HG02943 (cell line): ENCODE measurements at regions not wholly inside any gene's neighbourhood (a gene's known extent, or its start where the extent isn't known, plus 50 kb on each side); places are given as distances from the start of the nearest gene placed in this dataset.

ENCODE experiments used
- ATAC-seq: cut with Tn5 transposase; IDR thresholded peaks from one replicate; pipeline ENCODE4 v1.9.1; 2021; ENCODE audit warnings: mild to moderate bottlenecking, low read depth, moderate library complexity; ENCODE audit not compliant: unreplicated experiment

DNA sequence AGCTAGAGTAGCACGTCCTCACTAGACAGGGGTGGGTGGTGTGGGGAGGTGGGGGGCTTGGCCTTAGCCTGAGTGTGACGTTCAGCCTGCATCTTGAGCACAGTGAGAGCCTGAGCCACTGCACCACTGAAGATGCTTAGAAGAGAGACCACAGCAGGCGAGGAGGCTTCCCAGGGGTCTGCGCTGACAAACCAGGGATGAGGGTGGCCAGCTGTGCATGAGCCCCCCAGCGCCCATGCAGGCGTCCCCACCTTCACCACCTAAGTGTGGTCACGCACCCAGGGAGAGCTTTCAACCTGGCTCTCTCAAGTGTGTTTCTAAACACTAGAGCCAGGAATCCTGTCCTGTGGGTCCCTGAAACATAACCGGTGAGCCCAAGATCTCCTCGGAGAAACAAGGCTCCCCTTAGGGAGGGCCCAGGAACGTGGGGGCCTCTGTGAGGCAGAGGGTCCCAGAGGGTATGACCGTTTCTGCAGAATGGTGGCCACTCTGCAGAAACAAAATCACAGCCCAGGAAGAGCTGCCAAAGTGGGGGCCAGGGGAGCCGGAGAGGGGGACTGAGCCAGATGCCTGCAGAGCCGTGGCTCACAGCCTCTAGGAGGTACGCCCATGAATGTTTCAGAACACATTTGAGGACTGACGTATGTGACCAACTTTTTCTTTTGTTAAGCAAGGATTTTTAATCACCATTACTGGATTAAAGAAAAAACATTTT is 85.2 kb upstream of the INSIG1 start:
- no peak for ATAC-seq

DNA sequence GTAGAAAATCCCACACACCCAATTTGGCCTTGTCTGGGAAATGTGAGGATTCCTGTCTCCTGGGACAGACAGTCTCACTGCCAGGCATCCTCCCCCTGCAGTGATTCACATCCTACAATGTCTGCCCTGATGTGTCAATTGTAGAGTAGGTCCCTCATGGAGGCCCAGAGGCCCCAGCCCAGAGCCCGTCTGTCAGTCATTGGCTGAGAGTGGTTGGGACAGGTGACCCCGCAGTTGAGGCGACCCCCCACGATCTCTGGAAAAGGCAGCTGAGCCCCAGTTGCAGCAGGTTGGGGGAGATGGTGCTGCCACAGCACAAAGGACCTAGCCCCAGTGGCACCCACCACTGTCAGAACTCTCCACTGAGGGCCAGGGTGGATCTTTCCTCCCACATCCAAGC is 84.3 kb upstream of the INSIG1 start:
- no peak for ATAC-seq

DNA sequence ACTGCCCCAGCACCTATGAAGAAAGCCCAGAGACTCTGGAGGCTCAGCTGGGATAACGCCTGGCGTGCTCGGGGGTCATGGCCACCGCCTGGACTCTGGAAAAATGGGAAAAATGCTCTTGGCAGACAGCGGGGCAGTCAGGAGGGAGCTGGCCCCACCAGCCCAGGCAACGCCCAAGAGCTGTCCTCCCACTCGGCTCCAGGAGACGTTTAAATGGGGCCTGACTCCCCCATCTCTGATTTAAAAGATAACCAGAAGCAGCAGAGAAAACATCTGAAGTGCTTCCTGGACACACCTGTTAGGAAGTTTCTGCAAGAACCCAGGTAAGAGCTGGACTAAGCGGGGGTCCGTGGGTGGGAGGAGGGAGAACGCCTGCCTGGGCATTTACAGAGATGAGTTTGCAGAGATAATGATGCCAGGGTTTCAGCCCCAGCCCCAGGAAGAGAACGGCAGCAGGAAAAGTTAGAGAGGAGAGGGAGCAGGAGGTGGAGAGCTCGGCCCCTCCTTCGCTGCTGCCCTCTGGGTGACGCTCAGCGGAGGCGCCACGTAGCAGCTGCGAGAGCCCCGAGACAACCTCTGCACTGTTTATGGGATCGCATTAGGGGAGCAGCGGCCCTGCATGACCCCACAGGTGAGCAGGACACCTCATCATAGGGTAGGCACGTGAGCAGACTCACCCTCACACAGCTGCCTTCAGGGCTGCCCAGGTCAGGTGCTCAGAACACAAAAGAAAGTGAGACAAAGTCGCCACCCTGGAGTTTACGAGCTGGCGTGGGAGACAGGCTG is 83.5 kb upstream of the INSIG1 start:
- ATAC-seq = no peak

DNA sequence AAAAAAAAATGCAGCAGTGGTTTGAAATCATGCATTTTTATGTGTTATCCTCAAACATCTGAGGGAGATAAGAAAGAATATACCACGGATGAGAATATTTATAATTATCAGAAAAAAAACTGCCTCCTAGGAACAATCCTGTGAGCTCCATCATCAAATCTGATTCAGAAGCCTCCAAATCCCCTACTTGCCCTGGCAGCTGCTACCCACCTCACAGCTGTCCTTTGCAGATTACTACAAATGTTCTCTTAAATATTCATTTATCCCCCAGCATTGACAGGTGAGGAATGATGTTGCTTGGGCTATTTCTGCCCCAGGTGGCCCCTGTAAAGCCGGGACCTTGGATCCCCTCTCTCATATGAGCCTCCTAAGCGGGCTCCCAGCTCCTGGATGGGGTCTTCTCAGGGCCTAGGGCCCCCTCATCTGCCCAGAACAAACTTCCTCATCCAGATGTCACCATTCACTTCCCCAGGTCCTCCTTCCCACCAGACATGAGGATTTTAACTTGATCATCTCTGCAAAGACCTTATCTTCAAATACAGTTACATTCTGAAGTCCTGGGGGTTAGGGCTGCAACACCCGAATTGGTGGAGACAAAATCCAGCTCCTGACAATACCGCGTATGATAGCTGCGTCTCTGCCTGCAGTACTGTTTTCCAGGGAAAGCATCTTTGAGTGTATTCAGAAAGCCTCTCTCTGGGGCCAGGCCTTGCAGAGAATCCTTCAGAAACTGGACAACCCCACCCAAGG is 81.9 kb upstream of the INSIG1 start:
- ATAC-seq = no peak

DNA sequence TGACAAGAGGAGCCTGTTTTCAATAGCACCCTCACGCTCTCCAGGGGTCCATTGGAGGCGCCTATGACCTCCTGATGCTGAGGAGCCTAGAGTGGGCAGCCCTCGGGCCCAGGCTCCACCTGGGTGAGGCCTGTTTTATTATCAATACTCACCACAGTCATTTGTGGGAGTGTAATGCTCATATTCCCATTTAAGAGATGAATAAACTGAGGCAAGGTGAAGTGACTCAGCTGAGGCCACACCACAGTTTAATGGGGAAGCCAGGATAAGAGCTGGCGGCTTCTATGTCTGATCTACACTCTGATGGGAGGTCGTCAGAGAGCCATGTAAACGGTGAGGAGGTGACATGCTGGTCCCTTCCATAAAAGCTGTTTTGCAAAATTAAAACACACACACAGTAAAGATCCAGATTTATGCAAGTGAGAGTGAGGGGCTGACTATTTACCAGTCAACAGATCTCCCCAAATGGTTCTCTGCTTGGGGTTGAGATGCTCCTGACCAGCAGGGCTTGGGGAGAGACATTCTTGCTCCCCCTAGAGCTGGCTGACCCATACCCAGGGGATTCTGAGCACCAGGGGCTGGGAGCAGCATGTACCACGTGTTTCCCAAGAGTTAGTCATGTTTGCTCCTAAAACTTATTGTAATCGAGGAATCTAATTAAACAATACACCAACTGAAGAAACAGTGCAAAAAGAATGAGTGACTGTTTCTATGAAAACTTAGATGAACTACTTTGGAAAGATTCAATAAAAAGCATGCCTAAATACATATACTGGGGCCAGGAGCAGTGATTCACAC is 81.0 kb upstream of the INSIG1 start:
- no peak for ATAC-seq

DNA sequence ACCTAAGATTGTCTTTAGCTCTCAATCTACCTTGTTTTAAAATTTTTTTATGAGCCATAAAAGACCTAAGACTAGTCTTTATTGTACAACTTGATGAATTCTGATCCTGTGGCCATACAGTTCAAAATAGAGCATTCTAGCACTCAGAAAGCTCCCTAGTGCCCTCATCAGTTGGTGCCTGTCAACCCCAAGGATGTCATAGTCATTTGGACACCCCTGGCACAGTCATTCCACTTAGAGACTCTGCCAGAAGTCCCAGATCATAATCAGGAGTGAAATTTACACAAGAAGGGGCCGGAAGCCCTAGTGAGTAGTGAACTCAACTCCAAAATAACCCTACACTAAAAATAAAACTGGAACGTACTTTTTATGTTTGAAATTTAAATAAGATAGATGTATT is 80.0 kb upstream of the INSIG1 start:
- no peak for ATAC-seq

DNA sequence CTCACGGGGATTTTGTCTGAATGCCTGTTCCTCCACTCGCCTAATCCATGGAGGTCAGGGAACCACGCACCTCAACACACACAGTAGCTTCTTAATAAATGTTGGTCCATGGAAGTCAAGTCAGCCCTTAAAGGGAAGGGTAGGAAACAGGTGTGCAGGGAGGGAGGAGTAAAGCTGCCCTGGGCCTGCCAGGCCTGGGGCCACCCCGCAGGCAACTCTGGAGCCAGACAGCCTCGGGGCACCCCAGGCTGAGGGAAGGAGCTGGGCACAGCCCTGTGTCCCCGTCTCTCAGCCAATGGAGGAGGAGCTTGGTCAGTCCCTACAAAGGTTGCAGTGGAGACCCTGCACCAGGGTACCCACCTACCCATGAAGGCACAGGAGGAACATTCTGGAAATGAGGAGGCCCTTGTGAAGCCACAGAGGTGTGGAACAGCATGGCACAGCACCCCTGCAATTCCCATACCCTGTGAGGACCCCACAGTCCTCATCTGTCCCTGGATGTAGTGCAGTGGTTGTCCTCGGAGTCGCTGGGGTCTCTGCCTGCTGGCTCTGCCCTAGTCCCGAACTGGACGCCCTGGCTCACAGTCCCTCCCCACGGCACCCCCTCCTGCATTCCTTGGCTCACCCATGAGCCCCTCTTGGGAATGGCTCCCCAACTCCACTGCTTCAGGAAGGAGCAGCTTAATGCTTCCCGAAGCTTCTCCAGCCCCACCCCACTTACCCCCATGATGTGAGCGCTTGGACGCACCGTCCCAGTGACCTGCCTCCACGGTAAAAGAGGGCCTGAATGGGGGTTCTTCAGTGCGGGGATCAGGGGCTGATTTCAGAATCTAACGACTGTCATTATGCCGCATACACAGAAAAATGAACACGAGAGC is 79.2 kb upstream of the INSIG1 start:
- no peak for ATAC-seq

DNA sequence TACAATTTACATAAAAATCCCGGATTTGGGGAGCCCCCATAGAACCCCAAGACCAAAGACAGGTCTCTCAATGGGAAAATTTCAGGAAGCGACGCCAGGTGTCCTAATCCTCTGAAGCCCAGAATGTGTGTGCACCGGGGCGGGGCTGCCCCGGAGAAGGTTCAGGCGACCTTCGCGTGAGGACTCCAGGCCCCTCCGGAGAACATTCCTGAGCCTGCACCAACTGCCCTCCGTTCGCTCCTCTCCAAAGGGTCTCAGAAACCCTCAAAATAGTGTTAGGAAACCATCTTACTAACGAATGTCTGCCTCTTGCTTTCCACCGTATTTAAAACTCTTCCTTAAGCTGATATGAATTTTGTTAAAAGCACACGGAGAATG is 78.5 kb upstream of the INSIG1 start:
- no peak for ATAC-seq

DNA sequence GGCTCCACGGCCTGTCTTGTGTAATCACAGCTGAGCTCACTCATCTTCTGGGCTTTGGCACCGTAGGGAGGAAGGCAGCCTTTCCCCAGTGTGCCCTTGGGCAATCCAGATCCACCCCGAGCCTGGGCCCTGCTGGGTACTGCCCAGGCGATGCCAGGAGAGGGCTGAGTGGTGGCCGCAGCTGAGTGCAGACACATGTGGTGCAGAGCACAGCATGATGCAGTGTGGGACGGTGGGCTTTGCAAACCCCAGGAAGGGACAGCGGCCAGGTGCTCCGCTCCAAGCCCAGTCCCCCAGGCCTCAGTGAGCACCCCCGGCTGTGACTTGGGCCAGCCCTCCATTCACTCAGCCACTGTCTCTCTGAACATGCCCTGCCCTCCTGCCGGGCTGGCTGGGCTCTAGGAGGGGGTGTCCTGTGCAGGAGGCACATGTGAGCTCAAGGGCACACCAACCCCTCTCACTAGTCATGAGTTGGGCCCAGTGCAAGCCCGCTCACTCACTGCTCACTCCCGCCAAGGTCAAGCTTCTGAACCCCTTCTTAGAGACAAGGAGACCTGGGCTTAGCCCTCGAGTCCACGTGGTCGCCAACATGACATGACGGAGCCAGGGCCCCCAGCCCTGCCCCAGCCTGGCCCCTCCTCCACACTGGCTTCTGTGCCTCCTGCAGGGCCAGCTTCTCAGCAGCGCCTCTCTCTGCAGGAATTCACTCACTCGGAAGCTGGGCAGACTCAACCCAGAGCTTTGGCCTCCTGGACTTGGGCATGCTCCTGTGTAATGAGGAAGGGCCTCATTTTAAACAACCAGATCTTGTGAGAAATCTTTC is 77.5 kb upstream of the INSIG1 start:
- ATAC-seq = no peak

DNA sequence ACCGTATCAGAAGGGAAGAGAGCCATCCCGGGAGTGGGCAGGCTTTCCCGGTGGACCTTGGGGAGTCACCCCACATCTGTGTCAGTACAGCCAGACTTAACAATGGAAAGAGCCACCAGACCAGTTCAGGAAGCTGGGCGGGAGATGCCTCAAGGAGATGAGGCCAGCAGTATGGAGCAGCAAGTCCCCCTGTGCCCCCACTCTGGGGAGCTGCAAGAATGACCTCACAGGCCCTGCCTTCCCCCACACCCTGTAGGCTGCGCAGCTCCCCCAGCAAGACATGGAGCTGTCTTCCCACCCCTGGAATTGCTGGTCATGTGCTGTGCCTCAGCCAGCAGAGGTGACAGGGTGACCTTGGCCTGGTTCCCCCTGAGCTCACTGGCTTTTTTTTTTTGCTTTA is 76.8 kb upstream of the INSIG1 start:
- ATAC-seq = no peak

DNA sequence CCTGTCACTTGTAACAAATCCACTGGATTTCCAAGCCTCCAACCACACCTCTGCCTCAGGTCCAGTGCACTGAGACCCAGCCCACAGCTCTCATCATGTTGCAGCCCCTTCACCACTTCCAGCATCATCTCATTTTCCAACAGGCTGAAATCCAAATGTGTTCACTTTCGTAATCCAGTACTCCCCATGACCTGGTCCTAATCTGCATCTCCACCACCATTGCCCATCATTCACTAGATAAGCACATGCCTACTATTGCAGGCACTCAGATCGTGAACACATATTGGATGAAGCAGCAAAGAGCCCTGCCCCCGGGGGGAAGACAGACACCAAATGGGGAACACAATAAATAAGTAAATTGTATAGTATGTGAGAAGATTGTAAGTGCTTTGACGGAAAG is 76.1 kb upstream of the INSIG1 start:
- no peak for ATAC-seq

DNA sequence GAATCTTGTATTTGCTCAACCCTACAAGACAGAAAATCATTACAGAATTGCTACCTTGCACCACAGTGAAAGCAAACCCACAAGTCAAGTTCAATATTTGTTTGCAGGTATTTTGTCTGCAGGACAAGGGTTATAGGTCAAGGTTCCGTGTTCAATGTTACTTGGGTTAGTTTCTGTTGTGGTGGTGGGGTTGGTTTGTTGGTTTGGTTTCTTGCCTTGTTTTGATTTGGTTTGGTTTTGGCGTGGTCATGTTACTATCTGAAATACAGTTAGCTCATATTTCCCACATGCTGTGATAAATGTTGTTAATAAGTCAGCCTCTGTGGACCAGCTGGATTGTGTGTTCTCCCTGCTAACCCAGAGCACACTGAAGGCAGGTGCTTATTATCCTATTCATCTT is 75.6 kb upstream of the INSIG1 start:
- no peak for ATAC-seq

DNA sequence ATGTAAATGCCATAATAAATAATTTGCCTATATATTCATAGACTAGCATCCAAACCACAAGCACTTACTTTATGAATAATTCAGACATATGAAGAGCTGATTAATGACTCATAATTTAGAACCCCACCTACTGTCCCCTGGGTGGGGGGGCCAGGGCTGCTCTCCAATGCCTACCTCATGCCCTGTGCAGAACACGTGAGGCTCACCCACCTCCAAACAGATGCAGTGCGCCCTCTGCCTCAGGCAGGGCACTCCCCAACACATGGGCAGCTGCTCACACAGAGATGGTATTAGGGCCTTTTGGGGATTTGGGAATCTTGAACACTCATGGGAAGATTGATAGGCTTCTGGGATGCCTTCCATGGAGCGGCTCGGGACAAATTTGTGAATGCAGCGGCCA is 75.1 kb upstream of the INSIG1 start:
- ATAC-seq = no peak

DNA sequence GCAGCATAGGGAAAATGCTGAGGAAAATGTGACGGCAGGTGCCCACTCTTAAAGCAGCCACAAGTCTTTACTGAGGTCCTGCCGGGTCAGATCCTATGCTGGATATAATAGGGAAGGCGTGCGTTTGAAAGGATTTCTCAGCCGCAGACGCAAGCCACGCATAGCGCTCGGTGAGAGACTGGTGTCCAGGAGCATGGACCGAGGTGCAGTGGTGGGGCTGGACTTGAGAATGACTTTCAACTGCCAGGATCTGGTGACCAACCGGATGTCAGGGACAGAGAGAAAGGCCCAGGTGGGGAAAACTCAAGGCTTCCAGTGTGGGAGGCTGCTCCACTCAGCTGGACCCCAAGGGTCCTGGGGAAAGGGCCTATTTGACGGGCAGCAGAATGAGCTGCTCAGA is 74.7 kb upstream of the INSIG1 start:
- no peak for ATAC-seq

DNA sequence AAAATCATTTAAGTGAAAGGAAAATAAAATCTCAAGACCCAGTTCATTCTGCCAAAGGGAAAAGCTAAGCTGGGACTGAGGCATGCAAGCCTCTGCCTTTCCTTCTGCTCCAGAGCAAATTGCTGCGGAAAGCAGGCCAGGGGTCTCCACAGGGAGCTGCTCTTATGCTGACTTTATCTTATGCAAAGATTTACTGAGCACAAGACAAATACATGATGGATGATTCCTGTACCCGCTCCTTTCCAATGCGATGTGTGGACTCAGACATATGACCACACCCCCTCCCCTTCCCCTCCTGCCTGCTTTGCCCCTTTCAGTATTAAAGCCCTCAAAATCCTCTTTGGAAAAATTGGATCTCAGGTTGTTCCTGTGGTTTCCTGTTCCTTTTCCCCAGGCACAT is 74.2 kb upstream of the INSIG1 start:
- ATAC-seq = no peak

DNA sequence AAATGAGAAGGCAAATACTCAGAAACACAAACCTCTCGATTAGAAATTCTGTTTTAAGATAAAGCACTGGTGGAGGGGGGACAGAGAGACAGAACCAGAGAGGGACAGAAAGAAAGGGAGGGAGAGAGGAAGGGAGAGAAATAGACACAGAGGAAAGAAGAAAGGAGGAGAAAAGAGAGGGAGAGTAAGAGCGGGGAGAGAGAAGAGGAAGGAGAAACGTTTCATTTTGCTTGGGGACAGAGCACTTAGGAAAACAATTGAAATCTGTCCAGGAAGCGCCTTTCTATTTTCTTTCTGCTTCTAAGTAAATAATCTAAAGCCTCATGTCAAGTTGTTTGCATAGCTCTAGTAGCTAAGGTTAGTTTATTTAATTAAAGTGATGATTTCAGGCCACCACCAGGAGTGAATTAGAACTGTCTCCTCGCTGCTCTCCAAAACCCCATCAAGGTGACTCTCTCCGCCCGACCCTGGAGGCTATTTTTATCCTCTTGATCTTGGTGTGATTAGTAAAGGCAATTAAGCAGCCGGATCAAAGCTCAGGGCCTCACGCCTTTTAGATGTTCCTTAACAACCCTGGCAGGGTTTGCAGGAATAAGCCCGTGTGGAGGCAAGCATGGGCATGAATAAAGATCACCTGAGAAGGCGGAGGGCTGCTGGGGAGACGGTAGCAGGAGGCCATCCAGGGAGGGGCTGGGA is 73.4 kb upstream of the INSIG1 start:
- no peak for ATAC-seq

DNA sequence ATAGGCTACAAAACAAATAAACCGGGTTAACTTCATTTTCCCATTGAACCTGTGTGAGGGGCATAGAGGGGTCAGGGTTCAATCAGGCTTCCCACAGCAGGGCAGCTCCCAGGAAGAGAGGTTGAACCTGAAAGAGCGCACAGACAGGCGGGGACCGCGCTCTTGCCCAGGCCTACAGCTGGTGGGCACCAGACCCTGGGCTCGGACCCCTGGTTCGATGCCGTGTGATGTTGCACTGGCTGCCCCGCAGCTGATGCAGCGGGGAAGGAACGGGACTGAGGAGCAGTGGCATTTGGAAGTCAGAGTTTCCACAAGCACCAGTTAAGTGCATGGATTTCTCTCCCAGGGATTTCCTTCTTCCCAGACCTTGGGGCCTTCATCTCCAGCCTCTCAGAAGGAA is 72.6 kb upstream of the INSIG1 start:
- no peak for ATAC-seq

DNA sequence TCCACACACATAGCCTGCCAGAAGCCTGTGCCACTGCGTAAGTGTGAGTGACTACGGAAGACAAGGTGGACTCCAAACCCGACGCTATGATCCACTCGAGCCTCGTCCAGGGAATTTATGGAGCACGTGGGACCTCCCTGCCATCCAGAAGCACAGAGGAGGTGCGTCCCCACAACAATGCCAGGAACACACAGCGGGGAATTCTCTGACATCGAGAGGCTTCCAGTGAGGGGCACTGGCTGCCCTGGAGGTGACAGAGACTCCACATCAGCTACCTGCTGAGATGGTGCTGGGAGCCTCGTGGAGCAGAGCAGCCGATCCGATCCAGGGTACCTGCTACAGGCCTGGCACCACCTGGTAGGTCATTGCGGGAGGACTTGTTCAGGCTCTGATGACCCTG is 72.2 kb upstream of the INSIG1 start:
- no peak for ATAC-seq
